PC-3 (cell line): ENCODE measurements at regions not wholly inside any gene's neighbourhood (a gene's known extent, or its start where the extent isn't known, plus 50 kb on each side); places are given as distances from the start of the nearest gene placed in this dataset.

Experiments
- CTCF ChIP-seq: fragments of 300-600 bp; sonication (generic); conservative IDR thresholded peaks from 2 replicates; pipeline ENCODE4 v1.5.1; 2017; ENCODE audit warnings: antibody characterized with exemption, low read depth, mild to moderate bottlenecking, low read length
- EZH2 ChIP-seq: fragments of 300-600 bp; sonication (generic); IDR thresholded peaks from one replicate; pipeline ENCODE4 v1.6.1; 2017; ENCODE audit warnings: antibody characterized with exemption, mild to moderate bottlenecking, low read length; ENCODE audit not compliant: unreplicated experiment
- EZH2phosphoT487 ChIP-seq: fragments of 300-600 bp; sonication (generic); IDR thresholded peaks from 2 replicates; pipeline ENCODE4 v1.6.1; 2018; ENCODE audit warnings: mild to moderate bottlenecking, antibody characterized with exemption, low read length, borderline replicate concordance

- TF ChIP-seq EZH2phosphoT487 (no peak), CTCF (no peak), EZH2 (no peak)
Measured at GRCh38 chr6:8200255-8200654, 97.9 kb upstream of the EEF1E1 start.
